NCI-H128 (cell line): ENCODE measurements at regions not wholly inside any gene's neighbourhood (a gene's known extent, or its start where the extent isn't known, plus 50 kb on each side); places are given as distances from the start of the nearest gene placed in this dataset.

Experiments used
- DNase-seq: peaks from one replicate; lab custom pipeline; 2025; ENCODE audit not compliant: unreplicated experiment; lab: John Stamatoyannopoulos, UW

DNA sequence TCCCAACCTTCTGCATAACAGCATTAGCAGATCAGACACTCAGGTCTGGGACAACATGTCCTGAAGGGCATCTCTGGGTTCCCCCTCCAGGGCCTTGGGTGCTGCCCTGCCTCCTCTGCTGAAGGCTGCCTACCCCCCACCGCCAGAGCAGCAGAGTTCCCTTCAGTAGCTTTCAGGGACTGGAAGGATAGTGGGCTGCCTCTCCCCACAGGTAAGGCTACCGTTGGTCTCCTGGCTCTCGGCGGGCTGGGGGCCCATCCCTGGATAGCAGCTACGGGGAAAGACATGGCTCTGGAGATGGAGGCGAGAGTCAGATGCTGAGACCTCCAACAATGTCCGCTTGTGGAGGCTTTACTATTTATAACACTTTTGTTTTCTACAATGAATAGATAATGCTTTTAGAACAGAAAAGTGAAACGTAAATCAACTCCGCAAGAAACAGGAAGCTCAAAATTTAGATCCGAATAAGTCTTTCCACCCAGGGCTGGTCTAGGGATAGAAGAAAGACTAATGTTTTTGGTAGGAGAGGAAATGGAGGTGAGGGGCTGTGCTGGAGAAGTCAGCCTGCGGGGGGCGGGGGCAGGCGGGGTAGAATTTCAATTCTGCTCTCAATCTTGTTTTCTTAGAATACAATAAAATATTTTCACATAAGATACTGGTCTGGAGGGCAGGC is 58.4 kb downstream of the ARL4C start:
- no peak for DNase-seq

DNA sequence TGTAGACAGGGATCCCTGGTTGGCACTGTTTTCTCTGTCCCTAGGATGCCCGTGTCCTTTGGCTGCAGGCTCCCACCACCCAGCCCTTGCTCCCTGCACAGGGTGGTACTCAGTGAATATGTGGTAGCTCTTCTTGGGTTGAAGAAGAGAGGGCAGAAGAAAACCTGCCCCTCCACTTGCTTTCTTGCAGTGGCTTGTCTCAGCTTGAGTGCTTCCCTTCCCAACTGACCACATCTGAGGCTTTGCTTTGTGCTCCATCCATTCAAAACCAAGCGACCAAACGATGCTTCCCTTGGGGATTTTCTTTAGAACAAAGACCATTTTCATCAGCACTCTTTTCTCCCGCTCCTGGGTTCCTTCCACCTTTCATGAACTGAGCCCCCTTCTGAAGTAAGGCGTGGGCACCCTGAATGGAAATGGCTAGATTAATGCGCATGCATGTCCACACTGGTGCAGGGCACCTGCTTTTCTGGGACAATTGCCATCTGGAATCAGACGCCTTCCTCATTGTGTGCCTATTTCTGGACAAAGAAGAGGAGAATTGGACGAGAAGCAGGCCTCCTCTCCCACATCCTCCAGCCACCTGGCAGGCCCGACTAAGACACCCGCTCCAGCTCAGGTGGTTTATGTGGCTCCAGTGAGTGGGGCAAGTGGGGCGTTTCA is 59.1 kb downstream of the ARL4C start:
- DNase-seq = peak; percentile 0

DNA sequence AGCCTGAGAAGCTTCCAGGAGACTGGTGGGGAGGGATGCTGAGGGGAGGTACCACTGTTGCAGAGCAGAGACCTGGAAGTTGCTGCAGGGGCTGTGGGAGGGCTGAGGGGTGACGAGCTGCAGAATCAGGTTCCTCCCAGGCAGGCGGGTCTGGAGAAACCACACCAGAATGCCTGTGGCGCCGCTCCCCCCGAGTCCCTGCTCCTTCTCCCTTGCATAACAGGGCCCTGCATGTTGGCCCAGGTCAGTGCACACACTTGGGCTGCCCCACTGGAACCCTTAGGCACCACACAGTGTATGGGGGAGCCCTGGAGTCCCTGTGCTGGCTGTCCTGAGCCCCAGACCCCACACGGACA is 60.4 kb downstream of the ARL4C start:
- no peak for DNase-seq

DNA sequence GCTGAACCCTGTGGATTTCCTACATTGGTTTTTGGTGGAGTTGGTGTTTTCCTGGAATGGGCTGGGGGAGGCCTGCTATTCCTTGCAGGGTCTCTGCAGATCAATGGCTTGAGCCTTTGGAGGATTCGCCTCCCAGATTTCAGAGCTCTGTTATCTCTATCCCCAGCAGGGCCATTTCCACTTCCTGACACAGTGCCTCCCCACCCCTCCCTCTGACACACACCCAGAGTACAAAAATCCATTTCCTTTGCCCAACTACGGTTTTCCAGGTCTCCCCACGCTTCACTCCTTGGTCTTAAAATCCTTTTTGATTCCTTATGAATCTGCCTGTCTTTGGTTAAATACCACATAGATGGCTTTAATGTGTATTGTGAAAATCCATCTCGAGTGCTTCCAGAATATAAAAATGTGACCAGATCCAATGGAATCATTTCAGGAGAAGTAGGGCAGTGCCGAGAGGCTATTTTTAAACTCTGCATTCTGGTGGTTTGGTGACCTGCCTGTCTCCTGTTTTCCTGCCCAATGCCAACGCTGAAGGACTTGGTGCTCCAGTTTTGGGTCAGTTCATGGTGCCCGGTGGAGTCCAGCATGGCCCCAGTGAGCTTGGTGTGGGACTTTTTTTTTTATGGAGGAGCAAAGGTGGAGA is 60.9 kb downstream of the ARL4C start:
- DNase-seq = no peak

DNA sequence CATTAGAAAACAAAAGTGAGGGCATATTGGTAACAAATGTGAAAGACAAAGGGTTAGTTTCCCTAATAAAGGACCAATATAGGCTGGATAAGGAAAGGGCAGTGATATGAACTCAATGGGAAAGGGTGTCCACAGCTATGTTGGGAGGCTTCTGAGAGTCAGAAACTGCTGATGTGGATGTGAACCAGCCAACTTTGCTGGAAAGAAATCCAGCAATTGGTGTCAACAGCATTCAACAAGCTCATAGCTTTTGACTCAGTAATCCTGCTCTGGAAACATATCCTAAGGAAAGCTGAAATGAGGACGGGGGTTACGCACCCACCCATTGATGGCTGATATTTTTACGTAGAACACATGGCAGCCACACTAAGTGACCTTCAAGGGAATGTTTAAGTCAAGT is 63.7 kb downstream of the ARL4C start:
- no peak for DNase-seq

DNA sequence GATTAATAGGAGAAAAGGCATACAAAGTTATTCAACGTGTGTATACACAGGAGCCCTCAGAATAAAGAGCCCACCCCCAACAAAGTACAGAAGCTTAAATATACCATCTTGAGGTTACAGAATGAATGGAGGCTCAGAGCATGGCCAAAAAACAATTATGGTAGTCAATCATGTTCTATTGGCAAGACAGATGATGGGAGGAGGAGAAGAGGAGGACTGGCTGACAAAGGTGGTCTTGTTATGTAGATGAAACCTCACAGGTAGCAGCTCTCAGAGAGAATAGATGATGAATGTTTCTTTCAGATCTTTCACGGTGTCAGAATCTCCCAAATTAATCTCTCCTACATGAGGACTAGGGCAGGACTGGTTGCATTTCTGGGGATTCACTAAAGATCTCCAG is 66.0 kb downstream of the ARL4C start:
- DNase-seq = no peak

DNA sequence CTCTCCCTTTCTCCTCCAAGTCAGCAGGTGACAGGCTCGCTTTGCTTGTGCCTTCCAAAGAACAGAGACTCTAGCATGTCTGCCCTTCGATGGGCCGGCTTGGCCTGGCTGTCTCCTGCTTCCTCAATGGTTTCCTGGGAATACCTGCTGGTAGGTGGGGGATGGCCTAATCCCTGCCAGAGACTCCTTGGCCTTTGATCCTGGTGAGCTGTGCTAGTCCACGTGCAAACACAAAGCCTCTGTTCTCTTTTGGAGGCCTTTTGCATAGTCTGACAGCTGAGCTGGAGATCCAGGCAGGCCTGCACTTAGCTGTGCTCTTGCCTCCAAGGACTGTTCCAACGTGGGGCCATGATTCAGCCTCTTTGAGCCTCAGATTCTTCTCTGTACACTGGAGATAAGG is 67.6 kb downstream of the ARL4C start:
- DNase-seq = no peak

DNA sequence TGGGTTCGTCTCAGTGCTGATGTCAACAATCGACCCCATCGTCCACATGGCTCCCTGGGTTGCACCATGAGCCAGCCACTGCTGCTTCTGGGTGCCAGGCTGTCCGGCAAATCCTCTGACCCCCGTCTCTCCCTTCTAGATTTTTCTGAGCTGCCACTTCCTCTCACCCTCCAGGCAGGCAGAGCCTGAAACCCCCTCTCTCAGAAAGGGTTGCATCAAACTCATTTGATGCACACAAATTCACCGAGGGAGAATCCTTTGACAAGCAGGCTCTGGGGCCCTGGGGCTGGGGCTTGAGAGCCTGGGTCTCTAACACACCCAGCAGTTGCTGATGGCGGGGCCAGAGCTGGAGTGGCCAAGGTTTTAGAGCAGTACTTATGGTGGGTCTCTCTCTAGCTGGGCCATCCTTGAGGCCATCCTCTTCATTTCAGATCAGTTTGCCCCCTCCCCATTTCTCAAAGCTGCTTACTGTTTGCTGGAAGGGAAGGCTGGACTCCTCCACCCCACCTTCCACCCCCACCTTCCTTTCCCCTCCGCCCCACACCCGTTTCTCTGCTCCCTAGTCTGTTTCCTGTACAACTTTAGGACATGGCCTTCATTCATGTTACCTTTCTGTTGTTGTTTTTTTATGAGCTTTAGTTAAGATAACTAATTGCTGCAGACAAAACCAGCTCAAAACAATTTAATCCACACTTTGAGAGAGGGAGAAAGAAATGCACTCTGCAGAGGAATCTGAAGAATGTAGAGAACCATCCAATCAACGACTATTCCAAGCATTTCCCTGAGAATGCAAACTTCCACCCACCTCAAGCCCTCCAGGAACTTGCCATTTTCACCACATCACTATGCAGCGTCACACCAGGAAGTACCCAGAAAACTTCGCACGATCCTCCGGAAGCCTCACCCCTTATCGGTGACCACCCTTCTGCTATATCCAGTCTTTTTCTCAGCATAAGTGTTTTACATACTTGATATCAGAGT is 69.5 kb downstream of the ARL4C start:
- DNase-seq = no peak

DNA sequence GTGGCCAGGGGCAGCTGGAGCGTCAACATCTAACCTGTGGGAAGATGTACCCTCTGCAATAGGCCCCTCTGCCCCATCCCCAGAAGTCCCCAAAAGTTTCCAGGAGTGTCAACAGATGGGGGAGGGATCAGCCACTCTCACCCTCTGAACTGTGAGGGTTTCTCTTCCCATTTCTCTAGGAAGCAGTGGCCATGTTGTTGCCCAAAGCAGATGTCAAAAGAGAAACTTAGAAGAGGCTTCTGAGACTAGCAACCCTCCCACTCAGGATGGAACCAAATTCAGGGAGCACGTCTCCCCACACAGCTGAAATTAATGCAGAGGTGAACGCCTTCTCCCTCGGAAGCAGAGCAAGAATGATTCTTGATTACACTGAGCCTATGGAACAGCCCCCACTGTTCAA is 70.3 kb downstream of the ARL4C start:
- DNase-seq = no peak

DNA sequence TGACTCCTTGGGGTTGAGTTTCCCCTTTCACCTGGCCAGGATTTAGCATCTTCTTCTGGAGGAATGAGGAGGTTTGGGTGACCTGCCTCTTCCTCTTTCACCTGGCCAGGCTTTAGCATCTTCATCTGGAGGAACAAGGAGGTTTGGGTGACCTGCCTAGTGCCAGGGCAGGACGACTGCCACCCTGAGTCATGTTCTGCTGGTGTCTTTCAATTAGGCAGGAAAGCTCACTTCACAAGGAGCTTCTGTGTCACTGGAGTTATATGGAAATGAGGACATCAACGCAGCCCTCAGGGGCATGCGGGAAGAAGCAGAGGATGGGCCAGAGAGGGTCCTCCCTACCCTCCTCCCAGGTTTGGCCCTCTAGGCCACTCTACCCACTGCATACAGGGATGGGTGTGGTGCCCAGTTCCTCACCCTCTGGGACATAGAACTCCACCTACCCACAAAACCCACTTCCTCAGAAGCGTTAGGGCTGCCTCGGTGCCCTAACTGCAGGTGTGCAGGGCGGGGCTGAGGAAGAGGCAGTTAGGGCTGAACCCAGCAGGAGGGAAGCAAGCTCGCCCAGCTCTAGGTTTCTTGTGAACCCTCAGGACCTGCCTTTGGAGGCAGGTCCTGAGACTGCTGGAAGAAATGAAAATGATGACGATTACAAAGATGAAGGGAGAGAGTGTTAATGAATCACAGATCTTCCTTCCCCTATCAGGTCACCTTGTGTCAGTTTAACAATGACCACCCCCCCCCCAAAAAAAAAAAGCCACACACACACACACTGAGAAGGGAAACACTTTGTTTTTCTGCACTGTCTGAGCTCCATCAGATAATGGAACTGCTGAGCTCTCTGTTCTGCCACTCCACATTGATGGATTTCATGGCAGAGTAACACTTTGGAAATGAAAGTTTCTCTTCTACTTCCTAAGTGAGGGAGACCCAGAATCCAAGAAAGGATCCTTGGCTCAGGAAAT is 71.0 kb downstream of the ARL4C start:
- DNase-seq = no peak

DNA sequence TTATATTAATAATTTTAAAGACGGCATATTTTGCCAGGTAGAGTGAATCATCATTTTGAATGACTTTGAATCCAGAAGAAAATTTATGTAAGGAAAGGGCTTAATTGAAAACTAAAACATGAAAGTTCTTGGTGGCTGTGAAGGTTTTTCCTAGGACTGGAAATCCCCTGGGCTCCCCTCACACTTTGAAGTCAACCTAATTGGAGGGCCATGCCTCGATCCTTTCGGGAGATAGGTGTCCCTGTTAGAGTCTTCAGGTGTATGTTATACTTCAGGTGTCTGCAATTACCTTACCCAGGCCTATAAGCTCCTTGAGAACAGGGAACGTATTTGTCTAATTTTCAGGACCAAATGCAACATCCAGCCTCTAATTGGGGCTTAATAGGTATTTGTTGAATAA is 73.0 kb downstream of the ARL4C start:
- no peak for DNase-seq

DNA sequence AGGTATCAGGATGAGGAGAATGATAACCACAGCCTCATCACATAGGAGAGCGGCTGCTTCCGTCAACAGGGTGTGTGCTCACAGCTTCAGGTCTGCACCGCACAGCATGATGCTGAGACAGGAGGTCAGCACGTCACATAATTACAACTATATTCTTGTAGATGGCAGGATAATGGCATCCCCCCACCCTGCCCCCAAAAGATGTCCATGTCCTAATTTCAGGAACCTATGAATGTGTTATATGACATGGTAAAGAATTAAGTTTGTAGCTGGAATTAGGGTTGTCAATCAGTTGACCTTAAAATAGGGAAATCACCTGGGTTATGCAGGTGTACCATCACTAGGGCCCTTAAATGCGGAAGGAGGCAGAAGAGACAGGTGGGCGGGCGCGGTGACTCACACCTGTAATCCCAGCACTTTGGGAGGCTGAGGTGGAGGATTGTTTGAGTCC is 73.9 kb downstream of the ARL4C start:
- no peak for DNase-seq

DNA sequence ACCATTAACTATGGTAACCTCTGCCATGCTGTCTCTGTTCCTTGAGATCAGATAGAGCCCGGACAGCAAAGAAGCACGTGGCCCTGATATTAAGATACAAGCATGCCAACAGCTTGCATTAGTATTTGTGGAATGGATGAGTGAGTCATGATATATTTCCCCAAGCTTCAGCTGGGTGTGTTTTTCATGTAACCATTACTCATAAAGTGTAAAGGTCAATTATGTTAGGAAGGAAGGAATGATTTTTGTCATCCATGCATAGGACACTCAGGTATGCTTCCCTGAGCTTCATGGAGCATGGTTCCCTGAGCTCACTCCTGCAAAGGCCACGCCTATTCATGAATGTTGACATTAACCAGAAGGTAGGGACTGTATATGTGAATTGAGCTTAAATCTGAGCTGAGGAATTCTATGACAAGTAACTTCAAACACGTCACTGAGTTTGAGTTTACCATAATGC is 74.6 kb downstream of the ARL4C start:
- no peak for DNase-seq

DNA sequence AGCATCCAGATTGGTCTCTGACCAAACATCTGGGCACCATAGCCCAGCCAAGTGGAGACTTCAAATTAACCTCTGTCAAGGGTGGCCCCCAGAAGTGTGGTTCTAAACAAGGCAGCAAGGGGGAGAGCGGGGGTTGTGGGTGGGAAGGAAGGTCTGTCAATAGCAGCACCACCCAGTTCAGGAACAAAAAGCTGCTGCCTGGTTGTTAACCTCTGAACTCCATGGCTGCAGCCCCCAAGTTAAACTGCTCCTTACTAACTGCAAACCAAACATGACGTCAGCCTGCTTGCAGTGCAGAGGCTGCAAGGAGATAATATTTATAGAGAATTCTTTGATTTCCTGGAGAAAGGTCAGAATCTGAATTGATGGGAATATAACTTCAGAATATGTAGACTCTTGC is 76.5 kb downstream of the ARL4C start:
- DNase-seq = no peak

DNA sequence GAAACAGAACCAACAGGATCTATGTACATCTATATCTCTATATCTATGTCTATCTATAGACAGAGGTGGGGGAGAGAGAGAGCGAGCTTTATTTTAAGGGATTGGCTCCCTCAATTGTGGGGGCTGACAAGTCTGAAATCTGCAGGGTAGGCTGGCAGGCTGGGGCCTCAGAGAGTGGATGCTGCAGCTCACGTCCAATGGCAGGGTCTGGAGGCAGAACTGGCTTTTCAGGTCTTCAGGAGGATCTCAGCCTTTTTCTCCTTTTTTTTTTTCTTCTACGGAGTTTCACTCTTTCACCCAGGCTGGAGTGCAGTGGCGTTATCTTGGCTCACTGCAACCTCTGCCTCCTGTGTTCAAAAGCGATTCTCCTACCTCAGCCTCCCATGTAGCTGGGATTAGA is 77.2 kb downstream of the ARL4C start:
- no peak for DNase-seq

DNA sequence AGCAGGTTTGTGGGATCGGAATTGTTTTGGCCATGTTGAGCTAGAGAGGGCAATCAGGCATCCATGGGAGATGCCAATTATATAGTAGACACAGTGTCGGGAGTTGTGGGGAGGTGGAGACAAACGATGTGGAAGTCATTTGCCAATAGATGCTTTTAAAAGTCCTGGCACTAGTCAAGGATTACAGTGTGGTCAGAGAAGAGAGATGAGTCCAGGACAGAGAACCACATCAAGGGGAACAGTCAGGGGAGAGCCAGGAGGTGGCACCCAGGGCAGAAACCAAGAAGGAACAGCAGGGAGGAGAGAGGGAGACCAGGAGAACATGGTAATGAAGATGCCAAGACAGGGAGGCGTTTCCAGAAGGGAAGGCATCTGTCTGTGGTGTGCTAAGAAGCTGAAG is 81.2 kb downstream of the ARL4C start:
- DNase-seq = no peak

DNA sequence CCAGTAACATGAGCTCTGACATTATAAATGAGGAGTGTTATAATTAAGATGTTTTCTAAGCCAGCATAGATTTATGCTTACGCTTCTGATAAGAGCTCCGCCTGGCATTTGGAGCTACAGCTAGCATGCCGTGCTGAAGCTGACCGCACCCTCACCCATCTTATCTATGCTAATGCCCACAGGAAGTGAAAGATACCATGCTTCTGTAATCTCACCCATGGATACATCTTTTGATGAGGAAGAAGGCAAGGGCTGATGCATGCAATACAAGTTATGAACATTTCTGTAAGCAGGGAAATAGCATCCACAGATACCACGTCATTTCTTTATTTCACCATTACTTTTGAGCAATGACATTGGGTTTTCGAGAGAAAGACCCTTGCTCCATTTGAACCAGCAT is 82.3 kb downstream of the ARL4C start:
- no peak for DNase-seq

DNA sequence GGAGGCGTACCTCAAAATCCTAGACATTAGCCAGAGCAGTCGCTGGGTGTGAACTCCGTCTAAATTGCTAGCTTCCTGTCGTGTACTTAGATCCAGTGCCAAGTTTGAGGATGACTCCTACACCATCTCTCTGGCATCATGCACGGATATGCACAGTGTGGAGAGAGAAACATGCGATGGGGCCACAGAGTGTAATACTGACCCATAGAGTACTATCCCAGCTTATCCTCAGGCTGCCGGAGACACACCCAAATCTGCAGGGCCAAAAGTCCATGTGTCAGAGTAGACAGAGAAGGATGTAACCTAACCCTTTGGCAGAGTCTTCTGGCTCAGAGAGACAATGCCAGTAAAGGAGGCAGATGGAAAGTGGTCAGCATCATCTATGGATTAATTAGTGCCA is 84.2 kb downstream of the ARL4C start:
- no peak for DNase-seq

DNA sequence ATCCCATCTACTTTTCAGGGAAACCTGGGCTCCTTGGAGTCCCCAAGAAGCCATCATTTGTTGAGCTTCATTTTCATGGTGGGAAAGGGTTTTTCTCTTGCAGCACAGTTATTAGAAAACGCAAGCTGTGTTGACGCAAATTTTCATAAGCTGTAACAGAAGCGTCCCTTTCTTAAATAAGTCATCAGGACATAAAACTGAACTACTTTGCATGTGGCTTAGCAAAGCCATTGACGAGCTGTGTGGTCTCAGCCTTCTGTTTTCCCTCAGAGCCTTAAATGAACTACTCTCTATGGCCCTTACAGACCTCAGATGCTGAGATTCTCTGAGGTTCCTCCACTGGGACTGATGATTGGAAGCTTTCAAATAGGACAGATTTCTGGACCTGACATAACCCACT is 85.1 kb downstream of the ARL4C start:
- no peak for DNase-seq

DNA sequence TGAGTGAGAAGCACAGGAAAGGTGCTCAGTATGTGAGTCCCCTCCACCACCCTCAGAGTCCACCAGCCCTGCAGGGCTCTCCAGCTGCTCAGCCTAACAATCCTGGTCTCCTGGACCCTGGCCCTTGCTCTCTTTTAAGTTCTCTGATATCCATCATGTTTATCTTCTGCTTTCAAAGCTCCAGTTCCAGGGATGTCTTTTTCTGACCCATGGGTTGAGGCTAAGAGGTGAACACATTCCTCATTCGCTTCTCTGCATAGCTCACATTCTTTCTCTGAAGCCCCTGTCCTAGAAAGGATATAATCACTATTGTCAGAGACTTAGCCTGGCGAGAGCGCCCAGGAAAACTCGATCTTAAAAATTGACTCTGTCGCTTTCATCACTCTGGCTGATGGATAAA is 86.4 kb downstream of the ARL4C start:
- DNase-seq = no peak
